Stimulated activated CD4-positive, alpha-beta T cell treated with anti-CD3 and anti-CD28 coated beads, TNF-alpha, amount 100 ng/mL, for 48 hours (primary cell): ENCODE measurements at regions not wholly inside any gene's neighbourhood (a gene's known extent, or its start where the extent isn't known, plus 50 kb on each side); places are given as distances from the start of the nearest gene placed in this dataset.

Source experiments
- DNase-seq, 3 donors: peaks; one replicate each; pipeline ENCODE4 v3.0.0-alpha.2; 2020; ENCODE audit warnings: low read depth in 3 of 3

- DNase-seq: no peak
Measured at GRCh38 chr20:57856658-57857057, 146.8 kb upstream of the PMEPA1 start.

GRCh38 chr20:57851796-57852195 lies 142.0 kb upstream of the PMEPA1 start:
- no peak for DNase-seq

GRCh38 chr20:57851025-57851682 lies 141.3 kb upstream of the PMEPA1 start:
- no peak for DNase-seq

- DNase-seq: no peak
Measured at GRCh38 chr20:57849521-57850215, 139.9 kb upstream of the PMEPA1 start.

GRCh38 chr20:57849121-57849520 lies 139.3 kb upstream of the PMEPA1 start:
- DNase-seq: no peak

GRCh38 chr20:57848282-57848681 lies 138.5 kb upstream of the PMEPA1 start:
- no peak for DNase-seq

- no peak for DNase-seq
Measured at GRCh38 chr20:57847104-57847503, 137.3 kb upstream of the PMEPA1 start.

- DNase-seq: no peak
Measured at GRCh38 chr20:57844626-57845596, 135.1 kb upstream of the PMEPA1 start.

- no peak for DNase-seq
Measured at GRCh38 chr20:57843941-57844625, 134.3 kb upstream of the PMEPA1 start.

- no peak for DNase-seq
Measured at GRCh38 chr20:57842720-57843119, 132.9 kb upstream of the PMEPA1 start.

- DNase-seq: no peak
Measured at GRCh38 chr20:57841297-57841866, 131.6 kb upstream of the PMEPA1 start.

- DNase-seq: no peak
Measured at GRCh38 chr20:57840504-57841296, 130.9 kb upstream of the PMEPA1 start.

- DNase-seq: no peak
Measured at GRCh38 chr20:57840066-57840465, 130.3 kb upstream of the PMEPA1 start.

GRCh38 chr20:57838670-57839151 lies 128.9 kb upstream of the PMEPA1 start:
- no peak for DNase-seq

- DNase-seq: no peak
Measured at GRCh38 chr20:57837208-57838035, 127.6 kb upstream of the PMEPA1 start.

- DNase-seq: no peak
Measured at GRCh38 chr20:57835588-57836455, 126.0 kb upstream of the PMEPA1 start.

- no peak for DNase-seq
Measured at GRCh38 chr20:57835074-57835452, 125.2 kb upstream of the PMEPA1 start.

- DNase-seq: no peak
Measured at GRCh38 chr20:57834306-57835073, 124.7 kb upstream of the PMEPA1 start.
